ENCODE measurements at regions not wholly inside any gene's neighbourhood (a gene's known extent, or its start where the extent isn't known, plus 50 kb on each side); places are given as distances from the start of the nearest gene placed in this dataset.

- Histone ChIP-seq H3K36me3 (no peaks in the 10 kb centered on the region), H3K27ac (no peak overlapping the region), H3K4me2 (no peak overlapping the region), H4K20me1 (no peaks in the 10 kb centered on the region), H3K9ac (no peak overlapping the region), H3K9me3 (replicated peaks in 1 of 11) (peaks cover 7 to 25% (median 14%) of the 10 kb centered on the region in 11 experiments; a peak in 19 of 22 replicates), H3K4me3 (no peak overlapping the region), H3K4me1 (no peaks in the 10 kb centered on the region), H3K27me3 (no peaks in the 10 kb centered on the region)
- TF ChIP-seq Cebpa-rat (IDR thresholded peaks at IDR 0.05), result no peak
Observed at GRCh38 chr13:38496917-38497316, 147.3 kb downstream of the UFM1 start.

- Histone ChIP-seq H3K27me3 (no peaks in the 10 kb centered on the region), H3K4me3 (no peak overlapping the region), H3K4me1 (no peaks in the 10 kb centered on the region), H3K36me3 (no peaks in the 10 kb centered on the region), H3K9ac (no peak overlapping the region), H3K4me2 (no peak overlapping the region), H3K9me3 (replicated peaks in 1 of 11) (peaks cover 7 to 25% (median 14%) of the 10 kb centered on the region in 11 experiments; a peak in 19 of 22 replicates), H3K27ac (no peak overlapping the region), H4K20me1 (no peaks in the 10 kb centered on the region)
- no peak for TF ChIP-seq Cebpa-rat (IDR thresholded peaks at IDR 0.05)
Observed at GRCh38 chr13:38498271-38498670, 148.6 kb downstream of the UFM1 start.

GRCh38 chr13:38514575-38514974 is 164.9 kb downstream of the UFM1 start:
- H3K27me3 ChIP-seq, result no peaks in the 10 kb centered on the region
- no peak overlapping the region for H3K27ac ChIP-seq
- no peak for TF ChIP-seq Cebpa-rat (IDR thresholded peaks at IDR 0.05)
- H3K9me3 ChIP-seq (replicated peaks in 1 of 11), result peaks cover 9 to 14% (median 11%) of the 10 kb centered on the region in 11 experiments
- H3K36me3 ChIP-seq, result no peaks in the 10 kb centered on the region
- no peaks in the 10 kb centered on the region for H3K4me1 ChIP-seq
- no peak overlapping the region for H3K9ac ChIP-seq
- H3K4me3 ChIP-seq, result no peak overlapping the region
- H3K4me2 ChIP-seq, result no peak overlapping the region
- no peaks in the 10 kb centered on the region for H4K20me1 ChIP-seq

GRCh38 chr13:38518328-38518727 is 168.5 kb upstream of the FREM2 start:
- Histone ChIP-seq H3K4me3 (no peak overlapping the region), H4K20me1 (no peaks in the 10 kb centered on the region), H3K4me2 (no peak overlapping the region), H3K27ac (no peak overlapping the region), H3K4me1 (no peaks in the 10 kb centered on the region), H3K9ac (no peak overlapping the region), H3K36me3 (no peaks in the 10 kb centered on the region), H3K27me3 (no peaks in the 10 kb centered on the region), H3K9me3 (replicated peaks in 1 of 11) (peaks cover 16 to 23% (median 20%) of the 10 kb centered on the region in 11 experiments)
- TF ChIP-seq Cebpa-rat (IDR thresholded peaks at IDR 0.05), result no peak

GRCh38 chr13:38519229-38519911 is 167.5 kb upstream of the FREM2 start:
- Histone ChIP-seq H3K9me3 (replicated peaks in 1 of 11) (peaks cover 16 to 23% (median 20%) of the 10 kb centered on the region in 11 experiments), H3K4me3 (no peak overlapping the region), H3K4me1 (no peaks in the 10 kb centered on the region), H3K9ac (no peak overlapping the region), H4K20me1 (no peaks in the 10 kb centered on the region), H3K27me3 (no peaks in the 10 kb centered on the region), H3K36me3 (no peaks in the 10 kb centered on the region), H3K4me2 (no peak overlapping the region), H3K27ac (no peak overlapping the region)
- TF ChIP-seq Cebpa-rat (IDR thresholded peaks at IDR 0.05), result no peak

- H3K4me1 ChIP-seq, result no peaks in the 10 kb centered on the region
- no peak overlapping the region for H3K4me2 ChIP-seq
- no peak for TF ChIP-seq Cebpa-rat (IDR thresholded peaks at IDR 0.05)
- no peaks in the 10 kb centered on the region for H4K20me1 ChIP-seq
- no peak overlapping the region for H3K4me3 ChIP-seq
- no peak overlapping the region for H3K27ac ChIP-seq
- no peak overlapping the region for H3K9ac ChIP-seq
- no peaks in the 10 kb centered on the region for H3K27me3 ChIP-seq
- no peaks in the 10 kb centered on the region for H3K36me3 ChIP-seq
- peaks cover 16 to 23% (median 20%) of the 10 kb centered on the region in 11 experiments for H3K9me3 ChIP-seq (replicated peaks in 1 of 11)
Observed at GRCh38 chr13:38520041-38520440, 166.8 kb upstream of the FREM2 start.

GRCh38 chr13:38527140-38527539 is 159.7 kb upstream of the FREM2 start:
- Histone ChIP-seq H3K27ac (no peak overlapping the region), H3K4me1 (peaks cover 0 to 5% (median 0%) of the 10 kb centered on the region in 10 experiments; a peak in 3 of 20 replicates), H4K20me1 (no peaks in the 10 kb centered on the region), H3K4me3 (no peak overlapping the region), H3K27me3 (no peaks in the 10 kb centered on the region), H3K4me2 (no peak overlapping the region), H3K9me3 (replicated peaks in 1 of 11) (no peaks in the 10 kb centered on the region), H3K9ac (no peak overlapping the region), H3K36me3 (no peaks in the 10 kb centered on the region)
- no peak for TF ChIP-seq Cebpa-rat (IDR thresholded peaks at IDR 0.05)

- no peak overlapping the region for H3K4me3 ChIP-seq
- no peaks in the 10 kb centered on the region for H3K27me3 ChIP-seq
Observed at GRCh38 chr13:38528986-38529385, 157.9 kb upstream of the FREM2 start.

GRCh38 chr13:38530492-38530891 is 156.4 kb upstream of the FREM2 start:
- Histone ChIP-seq H3K4me1 (peaks cover 0 to 5% (median 0%) of the 10 kb centered on the region in 10 experiments; a peak in 3 of 20 replicates), H3K27me3 (no peaks in the 10 kb centered on the region), H3K4me2 (no peak overlapping the region), H3K9ac (no peak overlapping the region), H4K20me1 (no peaks in the 10 kb centered on the region), H3K27ac (no peak overlapping the region), H3K36me3 (no peaks in the 10 kb centered on the region), H3K9me3 (replicated peaks in 1 of 11) (no peaks in the 10 kb centered on the region), H3K4me3 (no peak overlapping the region)
- TF ChIP-seq Cebpa-rat (IDR thresholded peaks at IDR 0.05), result no peak

More at GRCh38 chr13:38528986-38529385, 157.9 kb upstream of the FREM2 start:
- Histone ChIP-seq H3K27ac (no peak overlapping the region), H3K4me2 (no peak overlapping the region), H4K20me1 (no peaks in the 10 kb centered on the region), H3K36me3 (no peaks in the 10 kb centered on the region), H3K9ac (no peak overlapping the region), H3K4me1 (peaks cover 0 to 5% (median 0%) of the 10 kb centered on the region in 10 experiments; a peak in 3 of 20 replicates), H3K9me3 (replicated peaks in 1 of 11) (no peaks in the 10 kb centered on the region)
- TF ChIP-seq Cebpa-rat (IDR thresholded peaks at IDR 0.05), result no peak

GRCh38 chr13:38535261-38535660 is 151.6 kb upstream of the FREM2 start:
- H3K9me3 ChIP-seq (replicated peaks in 1 of 11), result no peaks in the 10 kb centered on the region
- TF ChIP-seq Cebpa-rat (IDR thresholded peaks at IDR 0.05), result no peak
- H3K4me3 ChIP-seq, result no peak overlapping the region
- H4K20me1 ChIP-seq, result no peaks in the 10 kb centered on the region
- no peak overlapping the region for H3K4me2 ChIP-seq
- no peaks in the 10 kb centered on the region for H3K4me1 ChIP-seq
- H3K9ac ChIP-seq, result no peak overlapping the region
- no peaks in the 10 kb centered on the region for H3K27me3 ChIP-seq
- H3K36me3 ChIP-seq, result no peaks in the 10 kb centered on the region
- no peak overlapping the region for H3K27ac ChIP-seq
